Mesothelial cell of epicardium (in vitro differentiated cells): ENCODE measurements at regions not wholly inside any gene's neighbourhood (a gene's known extent, or its start where the extent isn't known, plus 50 kb on each side); places are given as distances from the start of the nearest gene placed in this dataset.
A peak's percentile ranks its signal among the peaks of the same experiment; 100 is the strongest.

ENCODE experiments used
- DNase-seq, 2 experiments: peaks; one replicate each; pipeline ENCODE4 v3.0.0; 2021; ENCODE audit warnings: low spot score in 2 of 2; ENCODE audit not compliant: unreplicated experiment in 2 of 2
- H3K27ac Mint-ChIP-seq: 2 replicates; pipeline ENCODE4 v1.8.0; 2021; ENCODE audit warnings: mixed read lengths
- H3K27me3 Mint-ChIP-seq: 2 replicates; pipeline ENCODE4 v1.8.0; 2021; ENCODE audit warnings: low read depth, mixed read lengths
- H3K36me3 Mint-ChIP-seq: 2 replicates; pipeline ENCODE4 v1.8.0; 2021; ENCODE audit warnings: mixed read lengths
- H3K4me1 Mint-ChIP-seq: 2 replicates; pipeline ENCODE4 v1.8.0; 2021; ENCODE audit warnings: mixed read lengths
- H3K4me3 Mint-ChIP-seq: 2 replicates; pipeline ENCODE4 v1.8.0; 2021; ENCODE audit warnings: mild to moderate bottlenecking, moderate library complexity, mixed read lengths
- H3K9me3 Mint-ChIP-seq: 2 replicates; pipeline ENCODE4 v1.8.0; 2021; ENCODE audit warnings: mixed read lengths
- TF ChIP-seq, protein P1 (sequence below): fragments of 200-600 bp; sonication (generic); IDR thresholded peaks from one replicate; pipeline ENCODE4 v1.5.0; 2021; ENCODE audit warnings: antibody characterized with exemption; ENCODE audit not compliant: unreplicated experiment

DNA sequence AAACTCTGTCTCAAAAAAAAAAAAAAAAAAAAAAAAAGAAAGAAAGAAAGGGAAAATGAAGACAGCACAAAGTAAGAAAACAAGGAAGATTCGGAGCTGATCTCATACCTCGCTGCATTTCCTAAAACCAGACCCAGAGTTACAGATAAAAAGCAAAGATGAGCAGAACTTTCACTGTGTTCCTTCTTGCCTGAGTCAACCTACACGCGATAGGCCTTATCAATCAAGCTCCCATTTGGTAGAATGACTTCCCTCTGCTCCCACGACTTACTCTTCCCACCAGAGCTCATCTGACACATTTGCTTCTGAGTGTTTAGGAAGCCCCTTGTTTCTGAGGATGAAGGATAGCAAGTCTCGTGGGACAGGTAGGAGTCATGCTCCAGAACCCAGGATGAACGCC, 302.9 kb downstream of the TFAP2A start:
- DNase-seq, result no peak
- H3K27ac Mint-ChIP-seq, result no peak overlapping the region
- TF ChIP-seq, protein P1, sequence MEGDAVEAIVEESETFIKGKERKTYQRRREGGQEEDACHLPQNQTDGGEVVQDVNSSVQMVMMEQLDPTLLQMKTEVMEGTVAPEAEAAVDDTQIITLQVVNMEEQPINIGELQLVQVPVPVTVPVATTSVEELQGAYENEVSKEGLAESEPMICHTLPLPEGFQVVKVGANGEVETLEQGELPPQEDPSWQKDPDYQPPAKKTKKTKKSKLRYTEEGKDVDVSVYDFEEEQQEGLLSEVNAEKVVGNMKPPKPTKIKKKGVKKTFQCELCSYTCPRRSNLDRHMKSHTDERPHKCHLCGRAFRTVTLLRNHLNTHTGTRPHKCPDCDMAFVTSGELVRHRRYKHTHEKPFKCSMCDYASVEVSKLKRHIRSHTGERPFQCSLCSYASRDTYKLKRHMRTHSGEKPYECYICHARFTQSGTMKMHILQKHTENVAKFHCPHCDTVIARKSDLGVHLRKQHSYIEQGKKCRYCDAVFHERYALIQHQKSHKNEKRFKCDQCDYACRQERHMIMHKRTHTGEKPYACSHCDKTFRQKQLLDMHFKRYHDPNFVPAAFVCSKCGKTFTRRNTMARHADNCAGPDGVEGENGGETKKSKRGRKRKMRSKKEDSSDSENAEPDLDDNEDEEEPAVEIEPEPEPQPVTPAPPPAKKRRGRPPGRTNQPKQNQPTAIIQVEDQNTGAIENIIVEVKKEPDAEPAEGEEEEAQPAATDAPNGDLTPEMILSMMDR, result no peak
- no peaks in the 10 kb centered on the region for H3K36me3 Mint-ChIP-seq
- H3K27me3 Mint-ChIP-seq, result peaks cover 17% of the 10 kb centered on the region
- no peaks in the 10 kb centered on the region for H3K9me3 Mint-ChIP-seq
- H3K4me3 Mint-ChIP-seq, result no peak overlapping the region
- H3K4me1 Mint-ChIP-seq, result peaks cover 17% of the 10 kb centered on the region

- DNase-seq, result no peak
- TF ChIP-seq, protein P1, result no peak
- no peak overlapping the region for H3K4me3 Mint-ChIP-seq
- no peak overlapping the region for H3K27ac Mint-ChIP-seq
- H3K9me3 Mint-ChIP-seq, result no peaks in the 10 kb centered on the region
- H3K4me1 Mint-ChIP-seq, result peaks cover 35% of the 10 kb centered on the region
- H3K27me3 Mint-ChIP-seq, result no peaks in the 10 kb centered on the region
- no peaks in the 10 kb centered on the region for H3K36me3 Mint-ChIP-seq
Observed at GRCh38 chr6:10101551-10102252, 313.2 kb downstream of the TFAP2A start.

- Mint-ChIP-seq H3K27me3 (no peaks in the 10 kb centered on the region), H3K4me3 (peak overlapping the region; percentile 66), H3K9me3 (peaks cover under 1% of the 10 kb centered on the region), H3K4me1 (peaks cover 35% of the 10 kb centered on the region), H3K27ac (peak overlapping the region; percentile 98), H3K36me3 (no peaks in the 10 kb centered on the region)
- TF ChIP-seq, protein P1, result no peak
- no peak for DNase-seq
Observed at GRCh38 chr6:10099529-10100140, 315.2 kb downstream of the TFAP2A start.

- Mint-ChIP-seq H3K4me3 (peak overlapping the region; percentile 66), H3K9me3 (peaks cover 7% of the 10 kb centered on the region)
Observed at GRCh38 chr6:10098756-10099528, 315.9 kb downstream of the TFAP2A start.

GRCh38 chr6:10093282-10093681, 321.6 kb downstream of the TFAP2A start:
- H3K9me3 Mint-ChIP-seq, result peaks cover 18% of the 10 kb centered on the region
- H3K27ac Mint-ChIP-seq, result no peak overlapping the region
- H3K4me3 Mint-ChIP-seq, result no peak overlapping the region
- DNase-seq, result no peak
- TF ChIP-seq, protein P1, result no peak
- H3K4me1 Mint-ChIP-seq, result peaks cover 14% of the 10 kb centered on the region
- H3K36me3 Mint-ChIP-seq, result peaks cover 6% of the 10 kb centered on the region
- H3K27me3 Mint-ChIP-seq, result no peaks in the 10 kb centered on the region

More at GRCh38 chr6:10098756-10099528, 315.9 kb downstream of the TFAP2A start:
- TF ChIP-seq, protein P1, result no peak
- H3K4me1 Mint-ChIP-seq, result peaks cover 35% of the 10 kb centered on the region
- peak in 1 of 2 experiments; percentile 51 for DNase-seq
- H3K27me3 Mint-ChIP-seq, result no peaks in the 10 kb centered on the region
- H3K27ac Mint-ChIP-seq, result peak overlapping the region; percentile 98
- peaks cover 1% of the 10 kb centered on the region for H3K36me3 Mint-ChIP-seq
